Gastroesophageal sphincter (tissue), 3 donors: ENCODE measurements at regions not wholly inside any gene's neighbourhood (a gene's known extent, or its start where the extent isn't known, plus 50 kb on each side); places are given as distances from the start of the nearest gene placed in this dataset.

ENCODE experiments used
- POLR2A ChIP-seq, 2 donors: fragments of 450-650 bp; IDR thresholded peaks; one replicate each; pipeline ENCODE4 v1.6.1; 2017; ENCODE audit warnings: antibody characterized with exemption in 2 of 2, mild to moderate bottlenecking in 2 of 2, moderate library complexity in 1 of 2
- POLR2AphosphoS5 ChIP-seq: sonication (generic); formaldehyde crosslinking; IDR thresholded peaks from one replicate; pipeline ENCODE4 v1.6.1; 2017; ENCODE audit warnings: antibody characterized with exemption
- TF ChIP-seq, protein P1 (sequence below), 4 experiments: fragments of 200-600 bp in 2 of 4; fragments of 450-650 bp in 2 of 4; sonication (generic) in 1 of 4; IDR thresholded peaks; one replicate each; pipeline ENCODE4 v1.5.1; 2017 to 2019; ENCODE audit warnings: antibody characterized with exemption in 4 of 4, mild to moderate bottlenecking in 2 of 4, moderate library complexity in 2 of 4

DNA sequence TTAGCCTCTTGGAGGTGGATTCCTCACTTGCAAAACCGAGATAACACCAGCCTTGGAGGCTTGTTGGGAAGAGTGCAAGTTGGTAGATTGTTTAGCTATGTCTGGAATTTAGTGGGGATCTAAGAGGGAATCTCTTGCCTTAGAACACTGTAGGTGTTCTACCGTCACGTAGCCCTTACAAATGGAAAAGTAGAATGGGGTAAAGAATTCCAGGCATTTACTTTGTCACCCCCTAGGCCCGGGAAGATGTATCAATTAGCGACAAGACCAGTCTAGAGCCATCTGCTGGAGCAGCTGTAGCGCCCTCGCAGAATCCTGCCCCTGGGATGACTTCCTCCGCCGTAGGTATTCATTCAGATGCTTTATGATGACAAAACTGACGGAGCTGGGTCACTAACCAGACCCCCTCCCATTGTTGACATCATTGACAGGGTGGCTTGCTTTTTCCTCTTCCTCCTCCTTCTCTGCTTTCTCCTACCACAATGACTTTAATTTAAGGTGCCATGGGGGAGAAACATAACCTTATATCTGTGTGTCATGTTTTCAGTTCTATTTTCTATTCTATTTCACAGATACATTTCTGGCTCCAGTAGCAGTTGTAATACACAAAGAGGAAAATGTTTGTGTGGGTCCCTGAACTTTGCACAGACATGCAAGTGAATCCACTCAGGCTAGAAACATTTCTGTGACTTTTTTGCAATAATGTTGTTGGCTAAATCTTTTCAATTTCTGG, 262.6 kb upstream of the LYZL1 start:
- TF ChIP-seq, protein P1, sequence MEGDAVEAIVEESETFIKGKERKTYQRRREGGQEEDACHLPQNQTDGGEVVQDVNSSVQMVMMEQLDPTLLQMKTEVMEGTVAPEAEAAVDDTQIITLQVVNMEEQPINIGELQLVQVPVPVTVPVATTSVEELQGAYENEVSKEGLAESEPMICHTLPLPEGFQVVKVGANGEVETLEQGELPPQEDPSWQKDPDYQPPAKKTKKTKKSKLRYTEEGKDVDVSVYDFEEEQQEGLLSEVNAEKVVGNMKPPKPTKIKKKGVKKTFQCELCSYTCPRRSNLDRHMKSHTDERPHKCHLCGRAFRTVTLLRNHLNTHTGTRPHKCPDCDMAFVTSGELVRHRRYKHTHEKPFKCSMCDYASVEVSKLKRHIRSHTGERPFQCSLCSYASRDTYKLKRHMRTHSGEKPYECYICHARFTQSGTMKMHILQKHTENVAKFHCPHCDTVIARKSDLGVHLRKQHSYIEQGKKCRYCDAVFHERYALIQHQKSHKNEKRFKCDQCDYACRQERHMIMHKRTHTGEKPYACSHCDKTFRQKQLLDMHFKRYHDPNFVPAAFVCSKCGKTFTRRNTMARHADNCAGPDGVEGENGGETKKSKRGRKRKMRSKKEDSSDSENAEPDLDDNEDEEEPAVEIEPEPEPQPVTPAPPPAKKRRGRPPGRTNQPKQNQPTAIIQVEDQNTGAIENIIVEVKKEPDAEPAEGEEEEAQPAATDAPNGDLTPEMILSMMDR (IDR thresholded peaks at IDR 0.05), result no peak
- TF ChIP-seq POLR2A (IDR thresholded peaks at IDR 0.05), result no peak
- TF ChIP-seq POLR2AphosphoS5, result no peak
